Embryonic facial prominence (tissue), 1 donor: ENCODE measurements at regions not wholly inside any gene's neighbourhood (a gene's known extent, or its start where the extent isn't known, plus 50 kb on each side); places are given as distances from the start of the nearest gene placed in this dataset.
"Not testable (repeated sequence)": the region's sequence is repeated elsewhere in the genome, so short reads cannot be mapped to it uniquely, and the experiment has no call there.

Experiments used
- DNase-seq: peaks from one replicate; pipeline ENCODE4 v3.0.0-alpha.2; 2016; ENCODE audit errors: extremely low spot score

GRCh38 chr11:11010624-11011127 is 152.8 kb upstream of the ZBED5 start:
- DNase-seq = no peak

DNA sequence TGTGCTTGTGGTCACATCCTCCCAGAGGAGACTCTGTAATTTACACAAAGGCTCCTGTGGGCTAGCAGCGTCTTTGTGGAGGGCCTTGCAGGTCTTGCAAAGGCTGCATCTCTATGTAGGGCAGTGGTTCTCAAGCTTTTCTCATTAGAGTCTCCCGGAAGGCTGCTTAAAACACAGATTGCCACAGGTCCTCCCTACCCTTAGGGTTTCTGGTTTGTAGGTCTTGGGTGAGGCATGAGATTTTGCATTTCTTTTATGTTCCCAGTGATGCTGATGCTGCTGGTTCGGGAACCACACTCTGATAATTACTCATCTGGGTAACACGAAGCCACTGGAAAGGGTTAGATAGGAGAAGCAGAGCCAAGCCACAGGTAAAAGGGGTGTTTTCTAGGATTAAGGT is 151.3 kb upstream of the ZBED5 start:
- no peak for DNase-seq

GRCh38 chr11:11004069-11004468 is 146.2 kb upstream of the ZBED5 start:
- DNase-seq = no peak

DNA sequence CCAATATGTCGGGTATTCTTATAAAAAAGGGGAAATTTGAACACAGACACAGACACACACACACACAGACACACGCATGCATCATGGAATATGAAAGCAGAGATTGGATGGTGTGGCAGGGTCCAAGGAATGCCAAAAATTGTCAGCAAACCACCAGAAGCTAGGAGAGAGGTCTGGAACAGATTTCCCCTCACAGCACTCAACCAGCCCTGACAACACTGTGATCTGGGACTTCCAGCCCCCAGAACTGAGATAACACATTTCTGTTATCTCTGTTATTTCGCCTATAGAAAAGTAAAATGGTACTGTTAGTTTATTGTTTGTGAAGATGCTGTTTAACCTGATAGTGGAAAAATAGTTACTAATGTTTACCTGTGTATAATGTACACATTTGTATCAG is 145.4 kb upstream of the ZBED5 start:
- DNase-seq = no peak

- no peak for DNase-seq
Observed at GRCh38 chr11:11000579-11001283, 142.9 kb upstream of the ZBED5 start.

DNA sequence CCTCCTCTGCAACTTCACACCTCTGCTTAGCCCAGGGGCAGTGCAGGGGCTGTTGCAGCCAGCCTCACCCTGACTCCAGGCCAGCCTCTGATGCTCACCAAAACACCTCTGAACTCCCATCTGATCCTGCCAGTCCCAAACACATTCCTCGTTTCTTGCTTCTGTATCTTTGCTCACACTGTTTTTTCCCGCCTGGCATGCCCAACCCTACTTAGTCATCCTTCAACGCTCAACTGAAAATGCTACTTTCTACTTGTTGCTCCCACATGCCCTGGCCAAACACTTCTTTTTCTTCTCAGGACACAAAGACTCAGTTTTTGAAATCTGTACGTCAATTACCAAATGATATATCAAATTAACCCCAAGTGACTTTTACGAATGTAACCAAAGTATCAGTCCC is 140.8 kb upstream of the ZBED5 start:
- no peak for DNase-seq

DNA sequence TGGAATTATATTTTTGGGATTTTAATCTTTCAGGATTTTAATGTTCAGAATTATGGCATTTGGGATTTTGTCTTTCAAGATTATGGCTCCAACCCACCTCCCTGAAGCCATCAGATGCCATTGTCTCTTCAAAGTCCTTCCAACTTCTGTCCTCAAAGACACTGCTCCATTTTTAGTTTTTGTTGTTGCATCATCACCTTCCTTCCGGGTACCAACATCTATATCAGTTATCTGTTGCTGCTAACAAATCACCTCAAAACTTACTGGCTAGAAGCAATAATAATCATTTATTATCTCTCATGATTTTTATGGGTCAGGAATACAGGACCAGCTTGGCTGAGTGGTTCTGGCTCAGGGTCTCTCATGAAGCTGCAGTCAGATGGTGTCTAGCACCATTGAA is 138.8 kb upstream of the ZBED5 start:
- no peak for DNase-seq

GRCh38 chr11:10993640-10994039 is 135.8 kb upstream of the ZBED5 start:
- DNase-seq = no peak

- DNase-seq = no peak
Observed at GRCh38 chr11:10993186-10993585, 135.3 kb upstream of the ZBED5 start.

GRCh38 chr11:10991393-10991792 is 133.5 kb upstream of the ZBED5 start:
- DNase-seq = no peak

- no peak for DNase-seq
Observed at GRCh38 chr11:10990637-10991193, 132.9 kb upstream of the ZBED5 start.

DNA sequence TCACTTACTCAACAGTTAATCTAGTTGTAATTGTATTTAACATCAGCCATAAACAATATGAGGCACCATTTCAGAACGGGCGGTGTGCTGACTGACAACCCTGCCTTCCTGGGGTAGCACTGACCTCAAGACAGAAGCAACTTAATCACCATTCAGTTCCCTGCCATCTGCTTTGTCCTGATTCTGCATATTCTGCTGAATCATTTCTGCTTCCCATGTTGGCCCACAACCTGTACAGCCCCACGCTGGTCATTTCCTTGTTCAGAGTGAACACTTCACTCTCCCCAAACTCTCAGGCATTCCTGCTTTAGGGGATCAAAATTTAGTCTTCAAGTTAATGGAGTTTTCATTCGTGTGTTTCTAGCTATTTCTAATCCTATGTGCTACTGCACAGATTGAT is 132.3 kb upstream of the ZBED5 start:
- DNase-seq = no peak

DNA sequence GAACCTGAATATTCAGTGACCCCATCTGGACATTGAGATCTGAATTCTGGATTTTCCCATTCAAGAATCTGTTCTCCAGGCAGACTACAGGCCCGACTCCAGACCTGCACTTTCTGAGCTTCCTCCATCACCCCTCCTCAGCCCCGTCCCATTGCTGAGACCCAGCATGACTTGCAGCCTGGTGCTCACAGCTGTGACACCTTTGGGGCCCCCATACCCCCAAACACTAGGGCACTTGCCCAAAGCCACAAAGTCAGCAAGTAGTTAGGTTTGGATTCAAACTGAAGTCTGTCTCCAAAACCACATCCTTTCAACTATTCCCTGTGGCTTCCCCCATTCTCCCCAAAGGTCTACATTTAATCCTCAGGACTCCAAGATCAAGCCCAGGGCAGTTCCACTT is 128.2 kb upstream of the ZBED5 start:
- no peak for DNase-seq

DNA sequence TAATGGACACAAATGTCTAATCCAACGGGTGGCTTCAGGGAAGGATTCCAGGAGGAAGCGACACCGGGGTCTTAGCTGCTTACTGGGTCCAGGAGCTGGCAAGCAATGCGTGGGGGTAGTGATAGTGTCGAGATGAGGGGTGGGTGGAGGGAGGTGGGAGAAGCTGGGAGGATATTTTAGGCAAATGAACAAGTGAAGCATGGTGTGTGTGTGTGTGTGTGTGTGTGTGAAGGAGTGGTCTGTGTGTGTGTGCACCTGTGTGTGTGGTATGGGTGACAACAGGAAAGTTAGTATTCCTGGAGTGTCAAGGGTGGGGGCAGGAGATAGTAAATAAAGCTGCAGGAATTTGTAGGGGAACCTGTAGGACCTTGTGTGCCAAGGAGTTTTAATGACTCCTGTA is 126.9 kb upstream of the ZBED5 start:
- DNase-seq = no peak

- DNase-seq = no peak
Observed at GRCh38 chr11:10984250-10984649, 126.4 kb upstream of the ZBED5 start.

DNA sequence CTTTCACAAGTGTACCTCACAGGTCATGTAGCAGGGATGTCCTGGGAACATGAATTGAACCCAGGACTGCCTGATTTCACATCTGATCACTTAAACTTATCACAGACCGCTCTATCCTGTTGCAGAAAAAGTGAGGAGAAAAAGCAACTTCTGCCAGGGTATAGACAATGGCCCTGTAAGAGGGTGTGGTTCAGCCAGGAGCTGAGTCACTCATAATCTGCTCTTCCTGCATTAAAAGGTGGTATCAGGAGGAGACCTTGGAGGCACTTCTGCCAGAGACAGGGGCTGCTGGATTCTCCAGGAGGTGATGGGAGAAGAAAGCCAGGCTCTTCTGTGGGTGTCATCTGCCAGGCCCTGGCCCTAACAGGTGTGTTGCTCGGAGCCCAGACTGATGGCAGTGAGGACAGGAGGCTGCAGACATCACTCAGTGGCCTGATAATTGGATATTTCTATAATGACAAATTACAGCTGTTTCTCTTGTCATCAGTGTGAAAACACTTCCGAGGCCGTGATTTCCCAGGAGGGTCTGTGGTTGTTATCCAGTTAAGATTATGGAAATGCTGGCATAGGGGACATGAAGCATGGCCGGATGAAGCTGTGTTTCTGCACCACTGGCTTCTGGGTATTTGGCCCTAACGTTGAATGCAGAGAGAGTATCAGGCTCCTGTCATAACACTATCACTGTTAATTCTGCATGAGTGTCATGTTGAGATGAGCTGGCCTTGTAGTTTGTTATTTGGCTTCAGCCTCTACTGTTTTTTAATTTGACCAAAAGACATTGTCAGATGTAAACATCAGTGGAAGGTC is 125.1 kb upstream of the ZBED5 start:
- no peak for DNase-seq

GRCh38 chr11:10979529-10979928 is 121.7 kb upstream of the ZBED5 start:
- no peak for DNase-seq

DNA sequence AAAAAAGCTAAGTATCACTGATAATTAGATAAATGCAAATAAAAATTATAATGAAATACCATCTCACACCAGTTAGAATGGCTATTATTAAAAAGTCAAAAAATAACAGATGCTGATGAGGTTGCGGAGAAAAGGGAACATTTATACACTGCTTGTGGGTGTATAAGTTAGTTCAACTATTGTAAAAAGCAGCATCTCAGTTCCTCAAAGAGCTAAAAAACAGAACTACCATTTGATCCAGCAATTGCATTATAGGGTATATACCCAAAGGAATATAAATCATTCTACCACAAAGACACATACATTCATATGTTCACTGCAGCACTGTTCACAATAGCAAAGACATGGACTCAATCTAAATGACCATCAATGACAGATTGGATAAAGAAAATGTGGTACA is 120.3 kb upstream of the ZBED5 start:
- DNase-seq = no peak

GRCh38 chr11:10975287-10975721 is 117.5 kb upstream of the ZBED5 start:
- no peak for DNase-seq

GRCh38 chr11:10973416-10973815 is 115.6 kb upstream of the ZBED5 start:
- no peak for DNase-seq

GRCh38 chr11:10970926-10971325 is 113.1 kb upstream of the ZBED5 start:
- no peak for DNase-seq

DNA sequence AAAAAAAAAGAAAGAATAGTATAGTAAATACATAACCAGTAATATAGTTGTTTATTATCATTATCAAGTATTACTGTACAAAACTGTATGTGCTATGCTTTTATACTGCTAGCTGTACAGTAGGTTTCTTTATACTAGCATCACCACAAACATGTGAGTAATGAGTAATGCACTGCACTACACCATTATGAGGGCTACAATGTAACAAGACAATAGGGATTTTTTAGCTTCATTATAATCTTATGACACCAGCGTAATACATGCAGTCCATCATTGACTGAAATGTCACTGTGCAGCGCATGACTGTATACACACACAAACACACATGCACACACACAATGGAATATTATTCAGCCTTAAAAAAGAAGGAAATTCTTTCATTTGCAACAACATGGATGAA is 111.5 kb upstream of the ZBED5 start:
- no peak for DNase-seq

GRCh38 chr11:10956884-10957283 is 99.0 kb upstream of the ZBED5 start:
- not testable (repeated sequence) for DNase-seq
